Heart left ventricle (tissue), 13 donors: ENCODE measurements at regions not wholly inside any gene's neighbourhood (a gene's known extent, or its start where the extent isn't known, plus 50 kb on each side); places are given as distances from the start of the nearest gene placed in this dataset.

Source experiments
- POLR2A ChIP-seq, 2 donors: fragments of 450-650 bp; IDR thresholded peaks; one replicate each; pipeline ENCODE4 v1.6.1; 2017; ENCODE audit warnings: antibody characterized with exemption in 2 of 2, mild to moderate bottlenecking in 2 of 2, moderate library complexity in 2 of 2
- TF ChIP-seq, protein P1 (sequence below), 12 donors: fragments of 200-600 bp; sonication (generic) in 4 of 12; IDR thresholded peaks; one replicate each; pipeline versions ENCODE4 v1.5.0 to v1.8.0; 2018 to 2022; ENCODE audit warnings: antibody characterized with exemption in 12 of 12, mild to moderate bottlenecking in 5 of 12
- donor health status: ischemic (EF 13 %, LVEDD 7.1; RV severe dilation, severe dysfunction).
- donor health status: DM: no; HTN: yes; CAD: no.
- donor health status: DM: no; HTN: no; CAD: no.
- donor health status: ischemic (EF 25% LVEDD 6.9; RV normal size, moderate dysfunction).
- donor health status: ischemic (EF 25% LVEDD 5.7; RV mildly dilated, moderate dysfunction).
- donor health status: ischemic (EF 35%, LVEDD 5.7; RV mildly dilated, moderate dysfunction).
- donor health status: nonischemic (EF 11% LVEDD 7.7; RV severe dilation, severe dysfunction).
- donor health status: DM: yes; HTN: yes; CAD: no.
- donor health status: PGD.
- donor health status: ischemic (EF 29% LVEDD 5.4; RV normal size, mild dysfunction).
- donor health status: nonischemic (EF 23%, LVEDD 6.1; RV moderate dilation, normal function).

DNA sequence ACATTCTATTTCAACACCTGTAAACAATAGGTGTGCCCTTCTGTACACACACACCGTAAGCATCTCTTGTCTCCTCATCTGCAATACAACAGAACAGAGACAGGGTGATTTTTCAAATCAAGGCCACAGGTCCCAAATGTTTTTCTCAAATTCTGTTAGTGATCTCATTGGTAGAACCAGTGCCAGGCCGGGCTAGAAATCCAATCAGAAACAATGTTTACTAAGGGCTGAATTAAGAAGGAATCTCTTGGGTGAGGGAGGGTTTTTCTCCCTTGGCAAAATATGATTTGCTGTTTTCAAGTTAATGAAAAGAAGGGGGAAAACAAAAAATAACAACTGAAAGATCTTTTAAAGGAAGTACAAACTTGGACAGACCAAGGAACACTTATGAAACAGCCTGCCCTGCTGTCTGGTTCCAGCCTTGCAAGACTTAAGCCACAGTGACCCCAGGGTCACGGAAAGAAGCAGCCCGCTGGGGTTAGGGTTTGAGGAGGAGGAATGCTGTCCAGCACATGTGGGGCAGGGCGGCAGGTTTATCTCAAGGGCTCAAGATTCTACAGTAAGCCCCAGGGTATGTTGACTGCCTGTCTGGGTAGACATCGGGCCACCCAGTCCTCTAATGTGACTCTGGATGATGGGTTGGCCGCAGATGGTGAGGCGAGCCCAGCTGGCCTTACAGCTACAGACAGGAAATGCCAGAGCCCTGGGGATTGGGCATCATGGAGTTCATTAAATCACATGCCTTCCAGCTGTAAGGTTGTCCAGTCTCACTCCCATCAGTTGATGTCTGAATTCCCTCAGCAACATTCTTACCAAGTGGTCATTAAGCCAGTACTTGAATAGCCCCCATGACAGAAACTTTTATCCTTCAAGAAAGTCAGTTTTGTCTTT lies 73.3 kb upstream of the SLC44A3 start:
- TF ChIP-seq, protein P1, sequence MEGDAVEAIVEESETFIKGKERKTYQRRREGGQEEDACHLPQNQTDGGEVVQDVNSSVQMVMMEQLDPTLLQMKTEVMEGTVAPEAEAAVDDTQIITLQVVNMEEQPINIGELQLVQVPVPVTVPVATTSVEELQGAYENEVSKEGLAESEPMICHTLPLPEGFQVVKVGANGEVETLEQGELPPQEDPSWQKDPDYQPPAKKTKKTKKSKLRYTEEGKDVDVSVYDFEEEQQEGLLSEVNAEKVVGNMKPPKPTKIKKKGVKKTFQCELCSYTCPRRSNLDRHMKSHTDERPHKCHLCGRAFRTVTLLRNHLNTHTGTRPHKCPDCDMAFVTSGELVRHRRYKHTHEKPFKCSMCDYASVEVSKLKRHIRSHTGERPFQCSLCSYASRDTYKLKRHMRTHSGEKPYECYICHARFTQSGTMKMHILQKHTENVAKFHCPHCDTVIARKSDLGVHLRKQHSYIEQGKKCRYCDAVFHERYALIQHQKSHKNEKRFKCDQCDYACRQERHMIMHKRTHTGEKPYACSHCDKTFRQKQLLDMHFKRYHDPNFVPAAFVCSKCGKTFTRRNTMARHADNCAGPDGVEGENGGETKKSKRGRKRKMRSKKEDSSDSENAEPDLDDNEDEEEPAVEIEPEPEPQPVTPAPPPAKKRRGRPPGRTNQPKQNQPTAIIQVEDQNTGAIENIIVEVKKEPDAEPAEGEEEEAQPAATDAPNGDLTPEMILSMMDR (IDR thresholded peaks at IDR 0.05): no peak
- TF ChIP-seq POLR2A (IDR thresholded peaks at IDR 0.05): no peak
